HEK293 (cell line): ENCODE measurements at regions not wholly inside any gene's neighbourhood (a gene's known extent, or its start where the extent isn't known, plus 50 kb on each side); places are given as distances from the start of the nearest gene placed in this dataset.

Experiments
- HOXD13 ChIP-seq: sonication (generic); formaldehyde crosslinking; IDR thresholded peaks from 2 replicates; pipeline ENCODE4 v1.8.0; 2022; ENCODE audit warnings: missing genetic modification reagents, borderline replicate concordance
- MZF1 ChIP-seq: fragments of 450-650 bp; formaldehyde crosslinking; IDR thresholded peaks from 2 replicates; pipeline ENCODE4 v1.5.1; 2017; ENCODE audit warnings: missing biosample characterization, missing genetic modification characterization, borderline replicate concordance
- SALL2 ChIP-seq: fragments of 450-650 bp; formaldehyde crosslinking; IDR thresholded peaks from 2 replicates; pipeline ENCODE4 v1.5.0; 2017; ENCODE audit warnings: missing biosample characterization, mild to moderate bottlenecking, missing genetic modification characterization, borderline replicate concordance
- ZNF211 ChIP-seq: fragments of 450-650 bp; formaldehyde crosslinking; IDR thresholded peaks from 2 replicates; pipeline ENCODE4 v1.5.1; 2016; ENCODE audit warnings: low read depth, missing biosample characterization, missing genetic modification characterization
- ZNF449 ChIP-seq: fragments of 450-650 bp; formaldehyde crosslinking; IDR thresholded peaks from 2 replicates; pipeline ENCODE4 v1.5.1; 2017; ENCODE audit warnings: missing biosample characterization, mild to moderate bottlenecking, missing genetic modification characterization, moderate library complexity
- ZNF658 ChIP-seq: fragments of 450-650 bp; formaldehyde crosslinking; IDR thresholded peaks from 2 replicates; pipeline ENCODE4; 2016; ENCODE audit warnings: missing biosample characterization, missing genetic modification characterization
- ZXDB ChIP-seq: fragments of 450-650 bp; formaldehyde crosslinking; IDR thresholded peaks from 2 replicates; pipeline ENCODE4 v1.5.1; 2016; ENCODE audit warnings: missing biosample characterization, missing genetic modification characterization

GRCh38 chr7:87047-87446 lies 105.3 kb upstream of the FAM20C start:
- no peak for TF ChIP-seq ZNF211 (tag by site-specific recombination)
- TF ChIP-seq ZNF449 (tag by site-specific recombination), result no peak
- TF ChIP-seq MZF1 (tag by site-specific recombination), result no peak
- TF ChIP-seq ZNF658 (tag by site-specific recombination), result no peak
- TF ChIP-seq SALL2 (tag by site-specific recombination), result no peak
- no peak for TF ChIP-seq ZXDB
- TF ChIP-seq HOXD13 (CRISPR knock-in tag), result no peak
